ENCODE measurements at regions not wholly inside any gene's neighbourhood (a gene's known extent, or its start where the extent isn't known, plus 50 kb on each side); places are given as distances from the start of the nearest gene placed in this dataset.

DNA sequence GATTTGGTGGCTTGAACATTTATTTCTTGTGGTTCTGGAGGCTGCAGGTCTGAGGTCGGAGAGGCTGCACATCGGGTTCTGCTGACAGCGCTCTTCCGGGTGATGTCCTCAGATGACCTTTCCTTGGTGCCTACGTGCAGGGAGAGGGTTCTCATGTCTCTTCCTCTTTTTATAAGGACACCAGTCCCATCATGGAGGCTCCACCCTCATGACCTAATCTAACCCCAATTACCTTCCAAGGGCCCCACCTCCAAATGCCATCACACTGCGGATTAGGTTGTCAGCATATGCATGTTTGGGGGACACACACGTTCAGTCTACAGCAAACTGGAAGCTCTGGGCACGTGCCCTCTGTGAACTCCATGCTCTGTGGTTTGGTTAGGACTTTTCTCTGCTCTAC, 338.6 kb downstream of the FGF9 start:
- DNase-seq (ENCODE audit: low spot score), result no peak

DNA sequence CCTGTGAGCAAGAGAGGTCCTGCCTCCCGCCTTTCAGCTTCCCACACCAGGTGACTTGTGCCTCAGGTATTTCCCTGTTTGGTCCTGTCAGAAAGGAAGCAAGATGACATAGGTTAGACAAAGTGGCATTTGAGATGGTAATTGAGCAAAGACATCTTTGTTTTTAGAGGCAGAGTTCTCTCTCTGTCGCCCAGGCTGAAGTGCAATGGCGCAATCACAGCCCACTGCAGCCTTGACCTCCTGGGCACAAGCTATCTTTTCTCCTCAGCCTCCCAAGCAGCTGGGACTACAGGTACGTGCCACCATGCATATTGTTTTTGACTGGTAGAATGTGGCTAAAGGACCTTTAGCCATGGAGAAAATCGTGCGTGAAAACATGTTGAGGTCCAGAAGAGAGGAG, 339.1 kb downstream of the FGF9 start:
- no peak for DNase-seq (ENCODE audit: low spot score)

DNA sequence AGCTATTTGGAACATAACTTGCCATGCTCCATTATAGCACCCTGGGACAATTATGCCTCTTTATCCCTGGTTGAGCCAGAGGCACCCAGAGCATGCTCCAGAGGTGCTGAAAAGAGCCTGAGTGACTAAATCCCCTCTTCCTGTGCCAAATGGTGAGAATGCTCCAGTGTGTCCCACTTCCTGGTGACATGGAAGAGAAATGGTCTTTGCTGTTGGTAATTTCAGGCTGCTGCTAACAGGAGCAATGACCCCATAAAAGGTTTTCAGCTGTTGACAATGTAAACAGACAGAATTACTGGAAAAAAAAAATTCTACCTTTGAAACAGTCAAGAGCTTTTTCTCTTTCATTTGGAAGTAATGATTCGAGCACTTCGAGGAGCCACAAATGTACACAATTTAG, 341.8 kb downstream of the FGF9 start:
- DNase-seq (ENCODE audit: low spot score), result no peak

DNA sequence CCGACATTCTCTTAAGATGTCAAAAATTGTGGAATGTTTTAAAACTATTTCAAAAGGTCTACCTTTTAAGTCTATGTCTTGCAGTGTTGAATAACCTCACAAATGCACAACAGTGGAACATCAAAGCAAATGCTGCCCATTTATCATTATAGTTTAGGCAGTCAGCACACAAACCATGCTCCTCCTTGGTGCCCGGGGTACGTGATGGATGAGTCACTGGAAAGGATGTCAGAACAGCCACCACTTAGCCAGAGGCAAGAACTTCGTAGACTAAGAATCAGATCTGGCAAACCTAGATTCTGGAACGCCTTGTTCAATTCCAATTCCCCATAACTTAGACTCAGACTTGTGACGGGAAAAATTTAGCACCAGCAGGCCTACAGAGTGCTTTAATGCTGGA, 343.6 kb downstream of the FGF9 start:
- DNase-seq (ENCODE audit: low spot score), result no peak

DNA sequence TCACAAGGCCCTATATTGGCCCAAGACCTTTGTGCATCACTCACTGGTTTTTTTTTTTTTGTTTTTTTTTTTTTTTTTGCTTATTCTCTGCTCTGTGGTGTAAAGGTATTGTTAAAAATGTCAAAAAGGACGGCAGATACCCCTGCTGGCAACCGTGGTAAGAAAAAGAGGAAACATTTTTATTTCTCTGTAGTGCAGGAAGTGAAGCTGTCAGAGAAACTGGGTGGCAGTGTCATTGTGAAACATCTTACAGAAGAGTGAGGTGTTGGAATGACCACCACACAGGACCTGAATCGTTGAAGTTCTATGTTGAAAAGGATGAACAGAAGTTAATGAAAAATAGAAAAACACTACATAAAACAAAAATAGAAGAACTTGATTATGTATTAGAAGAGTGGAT, 346.4 kb downstream of the FGF9 start:
- DNase-seq (ENCODE audit: low spot score), result no peak

DNA sequence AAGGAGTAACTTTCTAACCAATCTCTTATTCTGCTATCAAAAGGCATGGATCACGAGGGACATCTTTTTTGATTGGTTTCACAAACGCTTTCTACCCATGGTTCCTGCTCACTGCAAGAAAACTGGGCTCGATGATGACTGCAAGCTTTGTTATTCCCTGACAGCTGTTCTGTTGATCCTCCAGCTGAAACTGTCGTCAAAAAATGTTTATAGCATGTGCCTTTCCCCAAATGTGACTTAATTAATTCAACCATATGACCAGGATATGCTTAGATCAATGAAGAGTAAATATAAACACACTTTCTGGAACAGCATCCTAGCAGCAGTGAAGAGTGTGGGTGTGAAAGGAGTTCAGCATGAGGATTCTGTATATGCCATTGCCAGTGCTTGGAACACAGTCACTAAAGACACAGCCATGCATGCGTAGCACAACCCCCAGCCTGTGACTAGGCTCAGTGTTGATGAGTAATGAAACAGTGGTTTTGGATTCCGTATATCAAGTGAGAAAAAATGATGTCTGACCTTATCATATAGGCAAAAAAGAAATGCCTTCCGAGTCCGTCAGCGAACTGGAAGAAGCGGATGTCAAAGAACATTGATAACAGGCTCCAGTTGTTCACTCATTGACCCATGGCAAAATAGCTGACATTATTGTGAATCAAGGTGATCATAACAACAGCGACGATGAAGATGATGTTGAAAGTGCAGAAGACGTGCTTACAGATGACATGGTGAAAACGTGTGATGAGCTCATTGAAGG, 347.4 kb downstream of the FGF9 start:
- DNase-seq (ENCODE audit: low spot score), result no peak

DNA sequence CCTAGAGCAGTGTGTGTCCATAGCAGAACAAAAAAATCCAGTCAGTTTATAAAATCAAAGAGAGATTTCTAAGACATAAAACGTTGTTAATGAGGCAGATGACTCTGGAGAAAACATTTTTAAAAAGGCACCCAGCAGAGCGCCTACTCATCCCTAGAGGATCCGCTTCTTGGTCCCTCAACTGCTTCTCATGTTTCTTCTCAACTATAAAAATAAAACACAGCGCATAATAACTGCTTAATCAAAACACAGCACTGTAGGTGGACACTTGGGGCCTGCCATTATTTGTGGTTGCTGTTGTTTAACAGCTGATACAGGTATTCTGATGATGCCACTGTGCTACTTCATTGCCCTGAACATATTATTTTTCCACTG, 347.9 kb downstream of the FGF9 start:
- DNase-seq (ENCODE audit: low spot score), result no peak

DNA sequence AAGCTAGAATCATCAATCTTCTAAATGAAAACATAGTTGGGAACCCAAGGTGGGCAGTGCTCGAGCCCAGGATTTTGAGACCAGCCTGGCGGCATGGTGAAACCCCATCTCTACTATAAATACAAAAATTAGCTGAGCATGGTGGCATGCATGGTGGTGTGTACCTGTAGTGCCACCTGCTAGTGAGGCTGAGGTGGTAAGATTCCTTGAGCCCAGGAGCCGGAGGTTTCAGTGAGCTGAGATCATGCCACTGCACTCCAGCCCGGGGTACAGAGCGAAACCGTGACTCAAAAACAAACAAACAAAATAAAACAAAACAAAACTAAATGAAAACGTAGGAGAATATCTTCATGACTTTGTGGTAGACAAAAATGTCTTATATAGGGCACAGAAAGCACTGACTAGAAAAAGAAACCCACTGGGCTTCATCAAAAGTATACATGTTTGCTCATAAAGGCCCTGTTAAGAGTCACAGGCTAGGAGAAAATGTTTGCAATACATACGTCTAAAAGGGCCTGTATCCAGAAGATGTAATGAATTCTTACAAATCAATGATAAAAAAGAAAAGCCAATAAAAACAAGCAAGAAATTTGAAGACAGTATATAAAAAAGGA, 353.6 kb downstream of the FGF9 start:
- DNase-seq (ENCODE audit: low spot score), result no peak

DNA sequence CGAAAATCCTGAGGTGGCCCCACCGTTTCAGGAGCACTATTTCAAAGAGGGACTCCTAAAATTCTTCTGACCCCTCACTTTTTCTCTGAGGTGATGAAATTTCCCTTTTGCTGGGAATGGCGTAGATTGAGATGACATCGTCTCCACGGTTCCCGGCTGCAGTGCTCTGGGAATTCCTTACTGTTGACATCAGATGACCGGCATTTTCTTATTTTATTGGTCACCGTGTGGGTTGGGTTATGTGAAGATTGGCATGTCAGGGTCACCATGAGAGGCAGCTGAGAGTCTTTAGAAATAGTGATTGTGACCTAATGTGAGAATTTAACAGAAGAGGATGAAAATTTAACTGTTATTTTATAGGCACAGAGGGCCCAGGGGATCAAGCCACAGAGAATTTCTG, 356.7 kb downstream of the FGF9 start:
- DNase-seq (ENCODE audit: low spot score), result no peak

DNA sequence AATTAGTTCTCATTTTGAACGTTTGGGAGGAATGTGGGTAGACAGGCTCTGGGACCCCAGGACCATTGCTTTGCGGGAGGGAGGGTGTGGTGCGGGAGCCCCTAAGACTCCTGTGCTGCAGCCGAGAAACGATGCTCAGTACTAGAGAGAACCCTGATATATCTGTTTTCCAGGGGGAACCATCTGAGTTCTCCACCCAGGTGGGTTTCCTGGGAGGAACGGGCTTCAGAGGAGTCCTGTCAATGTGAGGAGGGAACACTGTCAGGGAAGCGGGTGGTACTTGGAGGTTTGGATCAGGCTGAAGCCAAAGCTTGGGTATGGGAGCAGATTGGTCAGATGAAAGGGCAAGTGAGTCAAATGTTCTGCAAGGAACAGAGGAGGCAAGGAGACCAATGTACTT, 358.0 kb downstream of the FGF9 start:
- no peak for DNase-seq (ENCODE audit: low spot score)

DNA sequence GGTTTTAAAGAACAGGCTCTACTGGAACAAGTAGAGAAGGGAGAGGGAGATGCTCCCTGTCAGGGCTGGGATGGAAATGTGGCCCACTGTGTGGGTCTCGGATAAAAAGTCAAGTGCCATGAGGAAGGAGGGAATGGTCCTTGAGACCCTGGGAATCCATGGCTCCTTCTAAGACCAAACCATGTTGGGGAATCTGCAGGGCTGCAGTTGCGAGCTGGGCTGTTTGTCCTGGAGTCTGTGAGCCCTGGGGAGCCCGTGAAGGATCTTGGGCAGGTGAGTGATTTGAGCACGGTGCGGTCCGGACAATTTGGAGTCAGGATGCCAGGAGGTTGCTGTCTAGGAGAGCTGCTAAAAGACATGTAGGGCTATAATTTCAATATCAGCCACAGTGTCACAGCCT, 359.4 kb downstream of the FGF9 start:
- no peak for DNase-seq (ENCODE audit: low spot score)

DNA sequence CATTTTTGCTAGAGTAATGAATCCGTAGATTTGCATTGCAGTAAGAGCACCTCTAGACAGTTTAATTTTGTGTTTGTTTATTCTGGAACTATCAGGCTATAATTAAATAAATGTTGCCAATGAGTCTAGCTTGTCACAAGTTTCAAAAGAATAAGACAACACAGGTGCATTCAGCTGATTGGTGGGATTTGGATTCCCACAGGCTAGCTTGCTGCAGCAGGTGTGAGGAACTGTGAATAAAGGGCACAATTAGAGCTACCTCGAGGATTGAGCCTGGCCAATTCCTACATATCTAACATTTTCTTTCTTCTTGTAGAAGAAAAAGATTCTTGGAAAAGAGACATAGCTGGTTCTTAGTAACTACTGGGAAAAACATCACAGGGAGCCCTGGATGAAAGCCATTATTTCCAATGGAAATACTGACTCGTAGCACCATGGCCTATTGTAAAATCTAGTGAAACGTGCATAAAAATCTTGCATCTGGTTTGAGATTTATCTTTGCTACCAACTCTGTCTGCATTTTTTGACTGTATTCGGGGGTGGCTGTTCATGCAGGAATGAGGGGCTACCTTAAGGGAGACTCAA, 360.9 kb downstream of the FGF9 start:
- no peak for DNase-seq (ENCODE audit: low spot score)

DNA sequence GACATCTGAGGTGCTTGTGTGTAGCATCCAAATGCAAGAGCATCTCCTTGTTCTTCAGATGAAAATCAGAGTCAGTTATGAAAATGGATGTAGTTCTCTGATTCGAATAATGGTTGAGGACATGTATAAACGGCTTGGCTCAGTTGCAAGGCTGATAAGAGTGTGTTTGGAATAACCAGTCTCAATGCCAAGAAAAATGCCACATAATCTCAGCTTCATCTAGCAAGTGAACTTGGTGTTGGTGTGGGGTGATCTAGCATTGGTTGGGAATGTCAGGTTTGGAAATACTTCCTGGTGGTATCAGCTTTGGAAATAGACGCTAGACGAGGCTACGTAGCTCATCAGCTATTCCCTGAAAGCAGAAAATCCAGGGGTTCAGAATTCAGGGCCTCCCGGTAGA, 362.0 kb downstream of the FGF9 start:
- no peak for DNase-seq (ENCODE audit: low spot score)

DNA sequence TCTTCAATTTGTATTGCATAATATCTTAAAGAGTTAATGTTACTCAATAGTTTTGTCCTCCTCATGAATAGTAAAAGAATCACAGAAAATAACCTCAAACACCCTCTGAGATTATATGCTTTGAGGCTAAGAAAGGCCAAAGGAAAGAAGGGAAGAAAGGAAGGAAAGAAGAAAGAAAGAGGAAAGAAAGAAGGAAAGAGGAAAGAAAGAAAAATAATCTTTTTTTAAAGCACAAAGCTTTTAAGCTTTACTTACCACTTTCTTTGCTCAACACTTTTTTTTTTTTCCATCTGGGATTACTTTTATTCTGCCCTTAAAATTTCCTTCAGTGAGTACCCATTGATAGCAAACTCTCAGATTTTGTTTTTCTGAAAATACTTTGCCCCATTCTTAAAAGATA, 369.1 kb downstream of the FGF9 start:
- no peak for DNase-seq (ENCODE audit: low spot score)

DNA sequence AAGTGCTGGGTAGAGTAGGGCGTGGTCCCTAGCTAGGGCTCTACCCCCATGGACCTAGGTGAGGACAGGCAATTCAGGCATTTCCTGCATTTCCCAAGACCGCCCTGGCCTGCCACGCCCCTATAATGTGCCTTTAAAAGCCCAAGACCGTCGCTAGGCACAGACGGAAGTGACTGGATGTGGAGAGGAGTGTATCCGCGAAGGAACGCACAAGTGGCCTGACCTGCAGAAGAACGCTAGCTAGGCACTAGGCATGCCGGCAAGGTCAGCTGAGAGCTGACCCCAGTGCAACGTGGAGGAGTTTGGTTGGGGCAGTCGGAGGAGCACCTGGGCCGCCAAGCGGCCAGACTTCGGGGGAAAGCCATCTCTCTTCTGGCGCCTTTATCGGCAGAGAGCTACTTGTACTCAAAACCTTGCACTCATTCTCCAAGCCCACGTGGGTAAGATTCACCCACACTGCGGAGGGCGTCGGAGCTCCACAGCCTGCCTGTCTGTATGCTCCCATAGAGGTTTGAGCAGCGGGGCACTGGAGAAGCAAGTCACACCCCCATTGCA, 370.0 kb downstream of the FGF9 start:
- no peak for DNase-seq (ENCODE audit: low spot score)

DNA sequence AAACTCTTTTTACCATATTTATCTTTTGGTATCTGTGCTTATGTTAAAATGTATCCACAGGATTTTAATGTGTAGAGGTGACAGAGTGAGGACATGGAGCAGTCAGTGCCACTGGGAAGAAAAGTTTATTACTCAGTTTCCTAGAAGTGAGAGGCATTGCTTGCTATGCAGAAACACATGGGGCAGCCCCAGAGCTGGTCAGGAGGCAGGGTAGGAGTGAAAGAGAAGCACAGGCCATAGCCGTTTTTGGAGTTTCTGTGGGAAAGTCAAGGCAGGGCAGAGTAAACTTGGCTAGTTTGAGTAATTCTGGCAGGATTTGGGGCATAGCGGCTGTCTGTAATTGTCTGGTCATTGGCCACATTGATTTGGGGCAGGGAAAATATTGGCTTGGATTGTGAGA, 370.9 kb downstream of the FGF9 start:
- no peak for DNase-seq (ENCODE audit: low spot score)

DNA sequence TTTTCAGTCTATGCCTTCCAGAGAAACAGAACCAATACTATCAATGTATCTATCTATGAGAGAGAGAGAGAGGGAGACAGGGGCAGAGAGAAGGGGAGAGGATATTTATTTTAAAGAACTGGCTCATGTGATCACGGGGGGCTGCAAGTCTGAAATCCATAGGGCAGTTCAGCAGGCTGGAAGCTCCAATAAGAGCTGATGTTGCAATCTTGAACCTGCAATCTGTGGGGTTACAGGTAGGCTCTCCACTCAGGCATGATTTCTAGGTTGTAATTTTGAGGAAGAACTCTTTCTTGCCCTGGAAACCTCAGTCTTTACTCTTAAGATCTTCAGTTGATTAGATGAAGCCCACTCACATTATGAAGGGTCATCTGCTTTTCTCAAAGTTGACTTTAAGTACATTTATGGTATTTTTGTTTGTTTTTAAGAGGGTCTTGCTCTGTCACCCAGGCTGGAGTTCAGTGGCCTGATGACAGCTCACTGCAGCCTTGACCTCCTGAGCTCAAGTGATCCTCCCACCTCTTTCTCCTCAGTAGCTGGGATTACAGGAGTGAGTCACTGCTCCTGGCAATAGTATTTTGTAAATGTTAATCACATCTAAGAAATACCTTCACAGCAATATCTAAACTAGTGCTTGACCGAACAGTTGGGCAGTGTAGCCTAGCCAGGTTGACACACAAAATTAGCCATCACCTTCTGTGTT, 376.4 kb downstream of the FGF9 start:
- no peak for DNase-seq (ENCODE audit: low spot score)

DNA sequence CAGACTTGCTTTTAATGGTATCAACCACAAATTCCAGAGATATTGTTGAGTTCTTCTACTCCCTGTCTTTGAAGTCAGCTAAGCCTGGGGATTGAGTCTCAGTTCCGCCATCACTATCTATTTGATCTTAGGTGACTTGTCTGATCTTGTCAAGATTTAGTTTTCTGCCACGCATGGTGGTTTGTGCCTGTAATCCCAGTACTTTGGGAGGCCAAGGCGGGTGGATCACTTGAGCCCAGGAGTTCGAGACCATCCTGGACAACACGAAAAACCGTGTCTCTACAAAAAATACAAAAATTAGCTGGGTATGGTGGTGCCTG, 376.9 kb downstream of the FGF9 start:
- DNase-seq (ENCODE audit: low spot score), result no peak

DNA sequence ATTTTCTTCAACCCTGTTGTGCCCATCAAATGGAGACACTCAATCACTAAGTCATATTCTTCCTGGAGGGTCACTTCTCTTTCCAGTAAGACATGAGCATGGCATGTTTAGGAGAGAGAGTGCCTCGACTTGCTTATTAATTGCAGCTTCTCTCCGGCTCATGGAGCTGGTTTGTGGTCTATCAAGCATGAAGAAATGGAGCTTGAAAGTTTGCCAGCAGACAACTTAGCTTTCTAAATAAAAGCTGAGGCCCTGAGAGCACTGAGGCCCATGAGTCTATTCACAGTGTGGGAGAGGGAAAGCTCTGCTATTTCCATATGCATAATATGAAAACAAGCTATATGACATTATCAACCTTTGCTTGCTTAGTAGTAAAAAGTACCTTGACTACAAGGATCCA, 378.5 kb downstream of the FGF9 start:
- peak; percentile 18 for DNase-seq (ENCODE audit: low spot score)

DNA sequence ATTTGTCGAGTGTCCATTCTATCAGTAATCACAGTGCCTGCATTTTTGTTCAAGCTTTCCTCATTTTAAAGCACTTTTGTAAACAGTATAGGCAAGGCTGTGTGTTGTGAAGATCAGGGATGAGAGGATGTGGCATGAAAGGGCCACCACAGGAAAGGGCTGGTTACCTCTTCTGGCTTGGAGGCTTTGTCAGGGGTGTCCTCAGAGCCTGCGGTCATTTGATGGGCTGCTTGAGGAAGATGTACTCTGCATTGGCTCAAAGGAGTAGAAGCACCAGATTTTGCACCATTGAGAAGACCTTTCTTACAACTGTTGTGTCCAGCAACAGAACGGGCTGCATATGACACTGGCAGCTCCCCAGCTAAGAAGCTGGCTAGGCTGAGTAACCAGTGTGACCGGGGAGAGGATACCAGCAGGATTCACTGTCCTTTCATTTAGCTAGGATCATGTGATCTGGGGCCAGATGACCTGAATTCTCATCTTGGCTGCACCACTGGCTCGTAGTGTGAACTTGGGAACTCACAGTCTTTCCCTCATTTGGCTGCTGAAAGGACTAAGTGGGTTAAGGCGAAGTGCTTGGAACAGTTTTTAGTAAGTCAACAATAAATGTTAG, 380.2 kb downstream of the FGF9 start:
- DNase-seq (ENCODE audit: low spot score), result no peak

DNA sequence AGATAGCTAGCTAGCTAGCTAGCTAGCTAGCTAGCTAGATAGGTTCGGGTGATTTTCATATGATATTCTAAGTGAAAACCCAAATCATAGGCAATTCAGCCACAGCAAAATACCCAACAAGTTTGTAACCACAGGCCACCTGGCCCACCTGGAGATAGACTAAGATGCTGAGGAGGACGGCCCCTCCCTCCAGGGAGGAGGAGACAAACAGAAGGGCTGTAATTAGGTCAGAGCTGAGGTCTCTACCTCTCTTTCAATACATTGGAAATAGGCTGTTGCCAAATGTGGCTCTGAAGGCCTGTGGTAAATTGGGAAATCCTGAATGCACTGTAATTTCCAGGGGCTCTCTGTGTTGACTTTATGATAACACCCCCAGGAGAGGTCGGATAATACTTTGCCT, 382.2 kb downstream of the FGF9 start:
- DNase-seq (ENCODE audit: low spot score), result no peak

DNA sequence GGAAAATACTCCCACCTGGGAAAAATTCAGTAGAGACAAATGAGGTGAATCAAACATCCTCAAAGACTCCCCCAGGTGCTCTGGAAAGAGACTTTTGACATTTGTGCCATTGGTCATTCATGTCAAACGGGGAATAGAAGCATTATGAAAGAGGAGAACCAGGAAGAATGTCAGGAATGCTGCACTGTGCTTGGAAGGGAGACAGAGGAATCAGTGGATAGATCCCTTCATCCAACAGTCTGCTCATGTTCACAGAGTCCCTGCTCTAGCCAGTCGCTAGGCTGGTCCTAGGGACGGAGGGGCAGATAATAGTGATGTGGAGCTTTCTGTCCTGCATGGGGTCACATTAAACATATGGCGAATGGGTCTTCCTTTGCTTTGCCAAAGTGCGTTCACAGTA, 384.4 kb downstream of the FGF9 start:
- DNase-seq (ENCODE audit: low spot score), result no peak

DNA sequence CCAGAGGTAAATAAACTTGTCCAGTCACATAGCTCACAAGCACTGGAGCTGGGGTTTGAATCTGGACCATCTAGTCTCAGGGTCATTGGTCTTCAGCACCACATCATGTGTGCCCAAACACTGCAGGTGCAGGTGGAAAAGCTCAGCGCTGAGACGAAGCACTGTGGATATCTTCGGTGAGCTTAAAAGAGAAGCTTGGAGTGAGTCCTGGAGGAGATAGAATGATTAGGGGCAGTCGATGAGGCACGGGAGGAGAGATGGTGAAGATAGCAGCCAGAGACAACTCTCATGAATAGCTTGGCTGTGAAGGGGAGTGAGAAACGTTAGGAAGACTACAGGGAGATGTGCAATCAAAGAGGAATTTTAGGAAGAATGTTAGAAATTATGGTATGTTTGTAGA, 389.3 kb downstream of the FGF9 start:
- no peak for DNase-seq (ENCODE audit: low spot score)

Measured in Ammon's horn (tissue), 1 donor.